ENCODE measurements at regions not wholly inside any gene's neighbourhood (a gene's known extent, or its start where the extent isn't known, plus 50 kb on each side); places are given as distances from the start of the nearest gene placed in this dataset.

GRCh38 chr20:21820045-21820444 is 114.6 kb downstream of the PAX1 start:
- TF ChIP-seq CTCF (IDR thresholded peaks at IDR 0.05), result no peak
- DNase-seq (no peak), ATAC-seq (no peak)
- Histone ChIP-seq H3K36me3 (no peaks in the 10 kb centered on the region), H3K4me1 (no peaks in the 10 kb centered on the region), H3K4me3 (no peak overlapping the region), H3K27ac (no peak overlapping the region), H3K9me3 (no peaks in the 10 kb centered on the region), H3K27me3 (no peaks in the 10 kb centered on the region)
- intact Hi-C loops (cut with DNase I), result no loop called here

- H3K27me3 ChIP-seq, result peaks cover 0 to 12% of the 10 kb centered on the region in 2 donors
- H3K9me3 ChIP-seq, result no peaks in the 10 kb centered on the region
- DNase-seq (no peak), ATAC-seq (no peak)
- intact Hi-C loops (cut with DNase I), result no loop called here
- TF ChIP-seq CTCF (IDR thresholded peaks at IDR 0.05), result no peak
- H3K27ac ChIP-seq, result no peak overlapping the region
- H3K4me3 ChIP-seq, result no peak overlapping the region
- no peaks in the 10 kb centered on the region for H3K36me3 ChIP-seq
- H3K4me1 ChIP-seq, result no peaks in the 10 kb centered on the region
Measured at GRCh38 chr20:21812379-21812778, 106.9 kb downstream of the PAX1 start.

GRCh38 chr20:21809961-21810523 is 104.6 kb downstream of the PAX1 start:
- ATAC-seq (no peak), DNase-seq (no peak)
- intact Hi-C loops (cut with DNase I), result no loop called here
- Histone ChIP-seq H3K4me1 (no peaks in the 10 kb centered on the region), H3K27me3 (peaks cover 0 to 12% of the 10 kb centered on the region in 2 donors), H3K9me3 (no peaks in the 10 kb centered on the region), H3K36me3 (no peaks in the 10 kb centered on the region), H3K4me3 (no peak overlapping the region), H3K27ac (no peak overlapping the region)
- TF ChIP-seq CTCF (IDR thresholded peaks at IDR 0.05), result no peak

- peak; percentile 5 to 92 (median 37) for DNase-seq
- intact Hi-C loops (cut with DNase I), result no loop called here
- no peak overlapping the region for H3K4me3 ChIP-seq
- no peaks in the 10 kb centered on the region for H3K4me1 ChIP-seq
- ATAC-seq, result peak; percentile 54
- H3K9me3 ChIP-seq, result no peaks in the 10 kb centered on the region
- no peak overlapping the region for H3K27ac ChIP-seq
- H3K27me3 ChIP-seq, result peaks cover 0 to 12% of the 10 kb centered on the region in 2 donors
- H3K36me3 ChIP-seq, result no peaks in the 10 kb centered on the region
- TF ChIP-seq CTCF (IDR thresholded peaks at IDR 0.05), result peak; percentile 43 to 68
Measured at GRCh38 chr20:21808863-21809664, 103.6 kb downstream of the PAX1 start.

GRCh38 chr20:21808139-21808538 is 102.7 kb downstream of the PAX1 start:
- DNase-seq (no peak), ATAC-seq (no peak)
- H3K9me3 ChIP-seq, result no peaks in the 10 kb centered on the region
- H3K4me1 ChIP-seq, result no peaks in the 10 kb centered on the region
- peaks cover 0 to 12% of the 10 kb centered on the region in 2 donors for H3K27me3 ChIP-seq
- no peaks in the 10 kb centered on the region for H3K36me3 ChIP-seq
- no peak for TF ChIP-seq CTCF (IDR thresholded peaks at IDR 0.05)
- H3K4me3 ChIP-seq, result no peak overlapping the region
- intact Hi-C loops (cut with DNase I), result no loop called here
- H3K27ac ChIP-seq, result no peak overlapping the region

Data from left lung (tissue), 4 donors.